CD4-positive, alpha-beta T cell (primary cell): ENCODE measurements at regions not wholly inside any gene's neighbourhood (a gene's known extent, or its start where the extent isn't known, plus 50 kb on each side); places are given as distances from the start of the nearest gene placed in this dataset.

ENCODE experiments used
- ATAC-seq: fragments of 200-7000 bp; cut with Tn5 transposase; one replicate; pipeline ENCODE4 v1.10.0; 2022; ENCODE audit warnings: mild to moderate bottlenecking; ENCODE audit not compliant: poor library complexity
- CTCF ChIA-PET: fragments of 350-600 bp; sonication (Branson Sonifier 250); formaldehyde crosslinking; loops from one replicate; lab custom pipeline; 2021; ENCODE audit warnings: antibody characterized with exemption, inconsistent platforms; lab: Charles Lee
- POLR2A ChIA-PET: fragments of 350-600 bp; sonication (Branson Sonifier 250); formaldehyde crosslinking; loops from one replicate; lab custom pipeline; 2021; ENCODE audit warnings: antibody characterized with exemption, inconsistent platforms; lab: Charles Lee
- DNase-seq, 14 experiments: peaks; one replicate each; pipeline ENCODE4 v3.0.0-alpha.2; 2013 to 2020; ENCODE audit warnings: mixed read lengths in 2 of 14
- H3K27ac ChIP-seq, 2 donors: one replicate each; pipeline versions ENCODE4 v1.5.1 to v1.7.0; 2013; ENCODE audit warnings: low read length in 2 of 2, low read depth in 1 of 2, mild to moderate bottlenecking in 1 of 2
- H3K27me3 ChIP-seq, 2 experiments: 1 replicate in 1 of 2; 2 replicates in 1 of 2; pipeline versions ENCODE4 v1.6.1 to v1.7.0; 2013; ENCODE audit warnings: low read length in 2 of 2, control low read depth in 1 of 2, mild to moderate bottlenecking in 1 of 2, moderate library complexity in 1 of 2; ENCODE audit not compliant: insufficient read depth in 2 of 2, control insufficient read depth in 1 of 2
- H3K36me3 ChIP-seq: one replicate; pipeline ENCODE4 v1.6.1; 2013; ENCODE audit warnings: low read length, control low read depth; ENCODE audit not compliant: insufficient read depth
- H3K4me1 ChIP-seq: one replicate; pipeline ENCODE4 v1.6.1; 2013; ENCODE audit warnings: low read length, control low read depth; ENCODE audit not compliant: insufficient read depth
- H3K4me3 ChIP-seq: one replicate; pipeline ENCODE4 v1.5.1; 2013; ENCODE audit warnings: mild to moderate bottlenecking, low read length, moderate library complexity
- H3K9me3 ChIP-seq, 2 experiments: 1 replicate in 1 of 2; 2 replicates in 1 of 2; pipeline versions ENCODE4 v1.6.1 to v1.7.0; 2013; ENCODE audit warnings: low read length in 2 of 2, mild to moderate bottlenecking in 2 of 2, control low read depth in 1 of 2, moderate library complexity in 1 of 2; ENCODE audit not compliant: control insufficient read depth in 1 of 2, insufficient read depth in 1 of 2
- H3K27ac Mint-ChIP-seq: one replicate; pipeline ENCODE4 v1.8.0; 2020; ENCODE audit warnings: mixed read lengths
- H3K27me3 Mint-ChIP-seq: one replicate; pipeline ENCODE4 v1.8.0; 2021; ENCODE audit warnings: mixed read lengths
- H3K36me3 Mint-ChIP-seq: one replicate; pipeline ENCODE4 v1.8.0; 2021; ENCODE audit warnings: low read depth, mixed read lengths
- H3K4me1 Mint-ChIP-seq: one replicate; pipeline ENCODE4 v1.8.0; 2021; ENCODE audit warnings: low read depth, mixed read lengths
- H3K4me3 Mint-ChIP-seq: one replicate; pipeline ENCODE4 v1.8.0; 2020; ENCODE audit warnings: mild to moderate bottlenecking, mixed read lengths
- H3K9me3 Mint-ChIP-seq: one replicate; pipeline ENCODE4 v1.8.0; 2020; ENCODE audit warnings: mixed read lengths
- intact Hi-C, 2 experiments: fragments of 100-400 bp; cut with DNase I in 1 of 2; cut with micrococcal nuclease in 1 of 2; formaldehyde crosslinking; loops; one replicate each; pipeline versions ENCODE4 v1.15.1 to v1.9.0; 2023 to 2025; cut with DNase I, micrococcal nuclease
- TF ChIP-seq, protein P1 (sequence below): fragments of 200-600 bp; IDR thresholded peaks from one replicate; pipeline ENCODE4 v1.8.0; 2022; ENCODE audit warnings: antibody characterized with exemption, mild to moderate bottlenecking

DNA sequence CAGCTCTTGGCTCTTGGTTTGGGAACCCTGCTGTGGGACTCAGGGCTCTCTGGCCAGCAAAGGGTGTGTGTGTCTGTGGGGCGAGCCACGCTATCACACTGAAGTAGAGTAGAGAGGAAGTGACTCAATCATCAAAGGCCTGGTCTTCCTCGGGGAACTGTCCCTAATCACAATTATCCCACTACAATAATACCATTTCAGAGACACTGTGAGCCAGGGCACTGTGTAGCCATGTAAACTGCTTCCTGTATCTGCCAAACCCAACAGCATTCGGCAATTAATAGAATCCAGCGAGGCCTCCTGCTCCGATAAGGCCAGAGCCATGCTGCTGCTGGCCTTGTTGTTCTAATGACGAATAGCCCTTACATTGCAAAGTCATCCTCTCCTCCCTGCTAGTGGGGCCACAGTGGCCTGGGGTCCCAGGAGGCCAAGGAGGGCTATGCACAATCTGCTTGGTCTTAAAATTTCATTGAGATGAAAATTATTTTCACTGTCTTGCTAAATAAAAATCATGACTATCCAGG is 49.8 kb upstream of the LMO2 start:
- no peaks in the 10 kb centered on the region for H3K36me3 ChIP-seq
- Mint-ChIP-seq H3K27me3 (peaks cover 5% of the 10 kb centered on the region), H3K27ac (no peak overlapping the region), H3K9me3 (no peaks in the 10 kb centered on the region), H3K36me3 (no peaks in the 10 kb centered on the region), H3K4me1 (no peaks in the 10 kb centered on the region), H3K4me3 (no peak overlapping the region)
- intact Hi-C loops, result no loop called here
- ATAC-seq (no peak), DNase-seq (peak in 1 of 14 experiments; percentile 29)
- TF ChIP-seq, protein P1, sequence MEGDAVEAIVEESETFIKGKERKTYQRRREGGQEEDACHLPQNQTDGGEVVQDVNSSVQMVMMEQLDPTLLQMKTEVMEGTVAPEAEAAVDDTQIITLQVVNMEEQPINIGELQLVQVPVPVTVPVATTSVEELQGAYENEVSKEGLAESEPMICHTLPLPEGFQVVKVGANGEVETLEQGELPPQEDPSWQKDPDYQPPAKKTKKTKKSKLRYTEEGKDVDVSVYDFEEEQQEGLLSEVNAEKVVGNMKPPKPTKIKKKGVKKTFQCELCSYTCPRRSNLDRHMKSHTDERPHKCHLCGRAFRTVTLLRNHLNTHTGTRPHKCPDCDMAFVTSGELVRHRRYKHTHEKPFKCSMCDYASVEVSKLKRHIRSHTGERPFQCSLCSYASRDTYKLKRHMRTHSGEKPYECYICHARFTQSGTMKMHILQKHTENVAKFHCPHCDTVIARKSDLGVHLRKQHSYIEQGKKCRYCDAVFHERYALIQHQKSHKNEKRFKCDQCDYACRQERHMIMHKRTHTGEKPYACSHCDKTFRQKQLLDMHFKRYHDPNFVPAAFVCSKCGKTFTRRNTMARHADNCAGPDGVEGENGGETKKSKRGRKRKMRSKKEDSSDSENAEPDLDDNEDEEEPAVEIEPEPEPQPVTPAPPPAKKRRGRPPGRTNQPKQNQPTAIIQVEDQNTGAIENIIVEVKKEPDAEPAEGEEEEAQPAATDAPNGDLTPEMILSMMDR, result no peak
- H3K27ac ChIP-seq, result no peak overlapping the region
- CTCF ChIA-PET, result no interaction called here
- no peaks in the 10 kb centered on the region for H3K27me3 ChIP-seq
- peaks cover 0 to 6% of the 10 kb centered on the region in 2 experiments for H3K9me3 ChIP-seq
- H3K4me1 ChIP-seq, result no peaks in the 10 kb centered on the region
- POLR2A ChIA-PET, result no interaction called here
- no peak overlapping the region for H3K4me3 ChIP-seq
